GM12873 (cell line): ENCODE measurements at regions not wholly inside any gene's neighbourhood (a gene's known extent, or its start where the extent isn't known, plus 50 kb on each side); places are given as distances from the start of the nearest gene placed in this dataset.

Source experiments
- CTCF ChIP-seq: IDR thresholded peaks from 2 replicates; pipeline ENCODE4 v1.5.1; 2012; ENCODE audit warnings: low read depth, mild to moderate bottlenecking, moderate library complexity, low read length, control low read depth; ENCODE audit not compliant: insufficient read depth; ENCODE audit errors: missing control alignments

GRCh38 chr15:31471731-31472430 is 145.2 kb downstream of the KLF13 start:
- no peak for TF ChIP-seq CTCF

- TF ChIP-seq CTCF: no peak
Observed at GRCh38 chr15:31472636-31473384, 146.2 kb downstream of the KLF13 start.

- no peak for TF ChIP-seq CTCF
Observed at GRCh38 chr15:31473385-31474058, 146.9 kb downstream of the KLF13 start.

- no peak for TF ChIP-seq CTCF
Observed at GRCh38 chr15:31474059-31474868, 147.6 kb downstream of the KLF13 start.

GRCh38 chr15:31476236-31476810 is 149.7 kb downstream of the KLF13 start:
- TF ChIP-seq CTCF: no peak

GRCh38 chr15:31476866-31477265 is 150.2 kb downstream of the KLF13 start:
- no peak for TF ChIP-seq CTCF
